Activated naive CD8-positive, alpha-beta T cell treated with anti-CD3 and anti-CD28 coated beads for 36 hours (primary cell): ENCODE measurements at regions not wholly inside any gene's neighbourhood (a gene's known extent, or its start where the extent isn't known, plus 50 kb on each side); places are given as distances from the start of the nearest gene placed in this dataset.

Source experiments
- DNase-seq: peaks from one replicate; pipeline ENCODE4 v3.0.0; 2021
- H3K27ac Mint-ChIP-seq: one replicate; pipeline ENCODE4 v1.8.0; 2022; ENCODE audit warnings: mild to moderate bottlenecking, moderate library complexity, mixed read lengths
- H3K27me3 Mint-ChIP-seq: one replicate; pipeline ENCODE4 v1.8.0; 2022; ENCODE audit warnings: mild to moderate bottlenecking, mixed read lengths
- H3K36me3 Mint-ChIP-seq: one replicate; pipeline ENCODE4 v1.8.0; 2021; ENCODE audit warnings: mild to moderate bottlenecking, mixed read lengths
- H3K4me1 Mint-ChIP-seq: one replicate; pipeline ENCODE4 v1.8.0; 2021; ENCODE audit warnings: mixed read lengths
- H3K4me3 Mint-ChIP-seq: one replicate; pipeline ENCODE4 v1.8.0; 2022; ENCODE audit warnings: mild to moderate bottlenecking, moderate library complexity, mixed read lengths
- H3K9me3 Mint-ChIP-seq: one replicate; pipeline ENCODE4 v1.8.0; 2022; ENCODE audit warnings: mixed read lengths

DNA sequence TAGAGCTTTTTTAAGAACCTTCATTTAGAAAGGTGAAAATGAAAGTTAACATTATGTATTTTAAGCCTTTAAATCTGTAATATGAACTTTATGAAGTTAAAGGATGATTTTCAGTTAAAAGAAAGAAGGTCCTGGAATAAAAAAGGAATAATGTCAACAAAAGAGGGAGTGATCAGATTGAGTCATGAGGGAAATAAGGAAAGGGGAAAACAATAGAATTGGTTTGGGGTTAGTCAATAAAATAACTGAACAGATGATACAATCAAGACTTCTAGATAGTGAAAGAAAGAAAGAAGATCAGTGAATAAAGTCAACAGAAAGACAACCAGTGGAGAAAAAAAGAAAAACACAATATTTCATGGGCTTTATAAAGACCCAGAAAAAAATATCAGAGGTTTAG, 291.6 kb upstream of the ARSJ start:
- no peaks in the 10 kb centered on the region for H3K27me3 Mint-ChIP-seq
- H3K27ac Mint-ChIP-seq, result no peak overlapping the region
- peaks cover 4% of the 10 kb centered on the region for H3K4me1 Mint-ChIP-seq
- H3K9me3 Mint-ChIP-seq, result no peaks in the 10 kb centered on the region
- DNase-seq, result no peak
- H3K36me3 Mint-ChIP-seq, result no peaks in the 10 kb centered on the region
- H3K4me3 Mint-ChIP-seq, result no peak overlapping the region

DNA sequence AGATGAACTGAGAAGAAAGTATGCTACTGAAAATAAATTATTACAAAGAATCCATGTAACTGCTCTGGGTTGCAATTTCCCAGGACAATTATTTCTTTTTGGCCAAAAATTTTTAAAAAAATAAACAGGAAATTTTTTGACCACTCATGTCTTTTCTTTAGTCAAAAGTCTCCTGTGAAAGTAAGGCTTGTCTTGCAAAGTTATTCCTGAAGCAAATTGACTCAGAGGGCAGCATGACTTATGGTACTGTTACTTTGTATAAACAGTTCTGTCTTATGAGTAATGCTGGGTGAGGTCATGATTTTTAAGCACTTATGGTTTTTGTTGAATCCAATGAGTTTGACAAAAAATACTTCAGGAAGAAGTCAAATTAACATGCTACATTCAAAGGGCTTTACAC, 292.8 kb upstream of the ARSJ start:
- no peak overlapping the region for H3K27ac Mint-ChIP-seq
- H3K4me3 Mint-ChIP-seq, result no peak overlapping the region
- DNase-seq, result no peak
- peaks cover 4% of the 10 kb centered on the region for H3K4me1 Mint-ChIP-seq
- no peaks in the 10 kb centered on the region for H3K36me3 Mint-ChIP-seq
- no peaks in the 10 kb centered on the region for H3K27me3 Mint-ChIP-seq
- H3K9me3 Mint-ChIP-seq, result no peaks in the 10 kb centered on the region

DNA sequence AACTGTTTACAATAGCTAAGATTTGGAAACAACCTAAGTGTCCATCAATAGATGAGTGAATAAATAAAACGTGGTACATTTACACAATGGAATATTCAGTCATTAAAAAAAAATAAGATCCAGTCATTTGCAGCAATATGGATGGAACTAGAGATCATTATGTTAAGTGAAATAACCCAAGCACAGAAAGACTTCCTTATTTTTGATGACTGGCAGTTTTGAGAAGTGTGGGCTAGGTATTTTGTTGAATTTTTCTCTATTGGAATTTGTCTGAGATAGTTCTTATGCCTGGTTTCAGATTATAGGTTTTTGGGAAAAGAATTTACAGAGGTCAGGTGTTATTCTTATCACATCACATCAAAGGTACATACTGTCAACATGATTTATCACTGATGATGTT, 293.8 kb upstream of the ARSJ start:
- no peaks in the 10 kb centered on the region for H3K9me3 Mint-ChIP-seq
- no peak overlapping the region for H3K27ac Mint-ChIP-seq
- H3K27me3 Mint-ChIP-seq, result no peaks in the 10 kb centered on the region
- H3K4me1 Mint-ChIP-seq, result peaks cover 4% of the 10 kb centered on the region
- no peak overlapping the region for H3K4me3 Mint-ChIP-seq
- no peak for DNase-seq
- H3K36me3 Mint-ChIP-seq, result no peaks in the 10 kb centered on the region

DNA sequence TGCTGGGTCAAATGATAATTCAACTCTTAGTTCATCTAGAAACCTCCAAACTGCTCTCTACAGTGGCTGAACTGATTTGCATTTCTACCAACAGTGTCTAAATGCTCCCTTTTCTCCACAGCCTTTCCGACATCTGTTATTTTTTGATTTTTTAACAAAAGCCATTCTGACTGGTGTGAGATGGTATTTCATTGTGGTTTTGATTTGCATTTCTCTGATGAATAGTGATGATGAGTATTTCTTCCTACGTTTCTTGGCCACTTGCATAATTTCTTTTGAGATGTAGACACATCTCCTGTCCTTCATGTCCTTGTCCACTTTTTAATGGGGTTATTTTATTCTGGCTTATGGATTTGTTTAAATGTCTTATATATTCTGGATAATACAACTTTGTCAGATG, 298.2 kb upstream of the ARSJ start:
- H3K36me3 Mint-ChIP-seq, result no peaks in the 10 kb centered on the region

DNA sequence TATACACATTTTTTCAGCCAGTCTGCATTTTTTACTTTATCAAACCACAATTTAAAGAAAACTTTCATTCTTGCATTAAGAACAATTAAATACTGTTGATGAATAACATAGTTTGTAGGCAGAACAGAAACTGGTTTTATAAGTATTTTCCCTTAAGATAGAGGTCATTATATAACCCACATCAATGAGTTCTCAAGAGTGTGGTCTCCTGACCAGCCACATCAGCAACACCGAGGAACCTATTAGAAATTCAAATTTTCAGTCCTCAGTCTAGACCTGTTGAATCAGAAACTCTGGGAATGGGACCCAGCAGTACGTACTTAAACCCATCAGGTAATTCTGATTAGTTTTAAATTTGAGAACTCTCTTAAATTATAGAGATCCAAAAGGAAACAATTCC, 299.6 kb upstream of the ARSJ start:
- Mint-ChIP-seq H3K9me3 (peaks cover 2% of the 10 kb centered on the region), H3K36me3 (no peaks in the 10 kb centered on the region), H3K27me3 (peaks cover 4% of the 10 kb centered on the region), H3K4me3 (no peak overlapping the region), H3K4me1 (no peaks in the 10 kb centered on the region), H3K27ac (no peak overlapping the region)
- DNase-seq, result no peak

More for the DNA sequence above, 298.2 kb upstream of the ARSJ start:
- Mint-ChIP-seq H3K27me3 (peaks cover 4% of the 10 kb centered on the region), H3K4me3 (no peak overlapping the region), H3K9me3 (peaks cover 2% of the 10 kb centered on the region), H3K27ac (no peak overlapping the region), H3K4me1 (no peaks in the 10 kb centered on the region)
- DNase-seq, result no peak

DNA sequence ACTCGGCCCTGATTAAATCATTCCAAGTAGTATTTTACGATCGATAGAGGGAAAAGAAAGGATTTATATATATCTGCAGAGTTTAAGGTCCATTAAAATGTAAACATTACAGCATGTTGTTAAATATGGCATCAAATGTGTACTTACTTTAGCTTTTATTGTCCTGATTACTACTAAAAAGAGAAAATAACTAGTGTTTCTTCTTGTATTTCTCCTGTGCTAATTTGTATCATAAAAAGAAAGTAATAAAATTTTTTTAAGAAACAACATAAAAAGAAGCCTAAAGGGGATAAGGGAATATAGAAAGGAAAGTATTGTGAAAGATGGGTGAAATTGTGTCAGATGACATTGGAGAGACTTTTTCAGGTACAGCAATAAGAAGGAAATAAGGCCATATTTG, 300.3 kb upstream of the ARSJ start:
- Mint-ChIP-seq H3K4me1 (no peaks in the 10 kb centered on the region), H3K27me3 (peaks cover 4% of the 10 kb centered on the region), H3K9me3 (peaks cover 2% of the 10 kb centered on the region), H3K36me3 (no peaks in the 10 kb centered on the region), H3K27ac (no peak overlapping the region), H3K4me3 (no peak overlapping the region)
- DNase-seq, result no peak

DNA sequence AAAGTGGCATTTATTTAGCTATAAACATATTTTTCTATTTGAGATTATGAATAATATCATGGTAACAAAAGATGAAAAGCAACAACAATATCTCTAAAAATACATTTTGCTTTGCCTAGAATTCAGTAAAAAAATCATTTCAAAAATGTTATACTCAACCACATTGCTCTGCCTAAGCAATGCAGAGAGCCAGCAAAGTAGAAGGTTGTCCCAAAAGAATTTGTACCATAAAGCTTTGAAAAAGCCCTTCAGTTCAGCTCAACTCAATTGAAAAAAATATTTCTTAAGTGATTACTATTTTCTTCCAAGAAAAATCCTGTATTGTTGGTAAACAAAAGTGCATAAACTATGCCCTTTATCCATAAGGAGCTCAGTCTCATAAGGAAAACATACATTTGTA, 301.2 kb upstream of the ARSJ start:
- Mint-ChIP-seq H3K27ac (no peak overlapping the region), H3K36me3 (no peaks in the 10 kb centered on the region), H3K9me3 (peaks cover 2% of the 10 kb centered on the region), H3K4me1 (no peaks in the 10 kb centered on the region), H3K27me3 (peaks cover 4% of the 10 kb centered on the region), H3K4me3 (no peak overlapping the region)
- DNase-seq, result no peak

DNA sequence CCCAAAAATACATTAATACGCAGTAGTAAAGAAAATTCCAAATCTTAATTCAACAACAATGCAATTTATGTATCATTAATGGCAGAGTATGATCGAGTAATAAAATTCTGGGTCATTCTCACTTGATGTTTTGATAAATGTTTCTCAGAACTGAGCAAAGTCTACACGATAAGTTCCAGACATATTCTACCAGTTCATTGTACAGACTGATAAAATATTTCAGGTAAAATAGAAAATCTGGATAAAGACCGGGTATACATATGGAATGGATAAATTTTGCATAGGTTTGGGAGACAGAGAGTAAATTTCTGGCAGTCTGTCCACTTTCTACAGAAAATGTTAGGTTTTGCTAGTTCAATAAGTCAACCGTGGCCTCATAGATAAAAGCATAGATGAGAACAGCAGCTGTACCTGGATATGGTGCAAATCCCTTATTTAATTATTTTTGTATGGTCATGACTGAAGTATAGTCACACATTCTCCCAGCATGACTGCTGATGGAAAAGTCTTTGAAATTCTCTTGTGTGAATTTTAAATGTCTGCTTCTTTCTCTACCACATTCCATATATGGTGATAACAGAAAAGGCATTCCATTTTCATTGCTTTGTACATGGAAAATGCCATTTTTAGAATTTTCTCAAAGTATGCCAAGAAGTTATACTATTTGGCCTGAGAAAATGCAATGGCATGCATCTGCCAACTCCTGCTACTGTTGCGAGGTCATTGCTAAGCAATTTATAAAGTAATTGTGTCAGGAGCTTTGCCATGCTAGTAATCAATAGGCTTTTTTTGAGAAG, 301.9 kb upstream of the ARSJ start:
- no peak overlapping the region for H3K27ac Mint-ChIP-seq
- no peaks in the 10 kb centered on the region for H3K36me3 Mint-ChIP-seq
- DNase-seq, result no peak
- H3K4me3 Mint-ChIP-seq, result no peak overlapping the region
- peaks cover 2% of the 10 kb centered on the region for H3K9me3 Mint-ChIP-seq
- no peaks in the 10 kb centered on the region for H3K4me1 Mint-ChIP-seq
- H3K27me3 Mint-ChIP-seq, result peaks cover 4% of the 10 kb centered on the region

DNA sequence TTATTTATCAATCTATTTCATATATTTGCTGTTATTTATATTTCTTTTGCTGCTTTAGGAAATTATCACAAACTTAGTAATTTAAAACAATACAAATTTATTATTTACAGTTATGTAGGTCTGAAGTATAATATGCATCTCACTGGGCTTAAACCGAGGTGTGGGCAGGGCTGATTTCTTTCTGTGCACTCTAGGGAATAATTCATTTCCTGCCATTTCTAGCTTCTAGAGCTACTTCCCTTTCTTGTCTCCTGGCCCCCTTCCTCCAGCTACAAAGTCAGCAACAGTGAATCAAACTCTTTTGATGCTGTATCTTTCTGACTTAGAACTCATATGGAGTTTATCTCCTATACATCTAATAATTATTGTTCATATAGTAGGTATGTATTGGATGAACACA, 303.5 kb upstream of the ARSJ start:
- H3K4me1 Mint-ChIP-seq, result no peaks in the 10 kb centered on the region
- no peak for DNase-seq
- peaks cover 4% of the 10 kb centered on the region for H3K27me3 Mint-ChIP-seq
- H3K27ac Mint-ChIP-seq, result no peak overlapping the region
- H3K4me3 Mint-ChIP-seq, result no peak overlapping the region
- H3K36me3 Mint-ChIP-seq, result no peaks in the 10 kb centered on the region
- peaks cover 2% of the 10 kb centered on the region for H3K9me3 Mint-ChIP-seq

DNA sequence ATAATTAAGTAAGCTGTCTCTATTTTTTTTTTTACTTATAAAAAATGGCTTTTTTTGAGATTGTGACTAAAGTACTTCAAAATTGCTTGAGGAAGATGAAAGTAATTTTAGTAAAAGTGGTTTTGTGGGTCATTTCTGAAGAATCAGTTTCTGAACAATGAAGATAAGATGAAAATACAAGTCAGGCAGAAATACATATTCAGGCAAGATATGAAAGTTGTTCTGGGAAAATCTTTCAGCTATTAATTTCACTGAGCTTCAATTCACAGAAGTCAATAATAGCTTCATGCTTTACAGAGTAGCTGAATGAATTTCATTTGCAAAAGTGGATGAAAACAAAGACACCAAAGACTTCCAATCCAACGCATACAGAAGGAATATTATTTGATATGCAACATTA, 305.2 kb upstream of the ARSJ start:
- Mint-ChIP-seq H3K27me3 (peaks cover 4% of the 10 kb centered on the region), H3K36me3 (no peaks in the 10 kb centered on the region), H3K27ac (no peak overlapping the region), H3K4me3 (no peak overlapping the region), H3K4me1 (no peaks in the 10 kb centered on the region), H3K9me3 (peaks cover 2% of the 10 kb centered on the region)
- no peak for DNase-seq

DNA sequence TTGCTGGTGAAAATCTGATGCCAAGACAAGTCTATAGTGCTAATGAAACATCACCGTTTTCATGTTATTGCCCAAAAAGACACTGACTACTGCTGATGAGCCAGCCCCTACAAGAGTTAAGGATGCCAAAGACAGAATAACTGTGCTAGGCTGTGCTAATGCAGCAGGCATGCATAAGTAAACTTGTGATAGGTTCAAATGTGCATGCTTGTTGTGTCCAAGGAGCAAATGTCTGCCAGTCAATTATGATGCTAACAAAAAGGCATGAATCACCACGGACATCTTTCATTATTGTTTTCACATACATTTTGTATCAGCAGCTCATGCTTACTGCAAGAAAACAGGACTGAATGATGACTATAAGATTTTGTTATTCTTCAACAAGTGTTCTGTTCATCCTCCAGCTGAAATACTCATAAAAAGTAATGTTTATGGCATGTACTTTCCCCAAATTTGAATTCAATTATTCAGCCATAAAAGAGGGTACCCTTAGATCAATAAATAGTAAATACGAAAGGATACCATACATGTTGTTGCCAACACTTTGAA, 306.9 kb upstream of the ARSJ start:
- Mint-ChIP-seq H3K9me3 (peaks cover 5% of the 10 kb centered on the region), H3K4me3 (no peak overlapping the region), H3K27me3 (no peaks in the 10 kb centered on the region), H3K27ac (no peak overlapping the region), H3K4me1 (no peaks in the 10 kb centered on the region), H3K36me3 (no peaks in the 10 kb centered on the region)
- DNase-seq, result no peak

DNA sequence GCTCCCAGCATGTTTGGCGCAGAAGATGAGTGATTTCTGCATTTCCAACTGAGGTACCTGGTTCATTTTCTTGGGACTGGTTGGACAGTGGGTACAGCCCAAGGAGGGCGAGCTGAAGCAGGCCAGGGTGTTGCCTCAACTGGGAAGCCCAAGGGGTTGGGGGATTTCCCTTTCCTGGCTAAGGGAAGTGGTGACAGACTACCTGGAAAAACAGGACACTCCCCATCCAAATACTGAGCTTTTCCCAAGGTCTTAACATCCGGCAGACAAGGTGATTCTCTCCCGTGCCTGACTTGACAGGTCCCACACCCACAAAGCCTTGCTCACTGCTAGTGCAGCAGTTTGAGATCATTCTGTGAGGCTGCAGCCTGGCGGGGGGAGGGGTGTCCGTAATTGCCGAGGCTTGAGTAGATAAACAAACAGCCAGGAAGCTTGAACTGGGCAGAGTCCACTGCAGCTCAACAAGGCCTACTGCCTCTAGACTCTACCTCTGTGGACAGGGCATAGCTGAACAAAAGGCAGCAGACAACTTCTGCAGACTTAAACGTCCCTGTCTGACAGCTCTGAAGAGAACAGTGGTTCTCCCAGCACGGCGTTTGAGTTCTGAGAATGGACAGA, 307.7 kb upstream of the ARSJ start:
- peaks cover 7% of the 10 kb centered on the region for H3K9me3 Mint-ChIP-seq
- H3K27me3 Mint-ChIP-seq, result no peaks in the 10 kb centered on the region
- H3K27ac Mint-ChIP-seq, result no peak overlapping the region
- no peak overlapping the region for H3K4me3 Mint-ChIP-seq
- H3K4me1 Mint-ChIP-seq, result no peaks in the 10 kb centered on the region
- no peaks in the 10 kb centered on the region for H3K36me3 Mint-ChIP-seq
- no peak for DNase-seq

DNA sequence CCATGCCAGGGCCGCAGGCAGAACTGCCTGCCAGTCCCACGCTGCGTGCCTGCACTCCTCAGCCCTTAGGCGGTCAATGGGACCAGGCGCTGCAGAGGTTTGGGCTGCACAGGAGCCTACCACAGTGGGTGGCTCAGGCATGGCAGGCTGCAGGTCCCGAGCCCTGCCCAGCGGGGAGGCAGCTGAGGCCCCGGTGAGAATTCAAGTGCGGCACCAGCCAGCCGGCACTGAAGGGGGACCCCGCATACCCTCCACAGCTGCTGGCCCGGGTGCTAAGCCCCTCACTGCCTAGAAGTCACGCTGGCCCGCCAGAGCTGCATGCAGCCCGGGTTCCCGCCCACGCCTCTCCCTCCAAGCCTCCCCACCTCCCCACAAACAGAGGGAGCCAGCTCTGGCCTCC, 302.5 kb upstream of the UGT8 start:
- Mint-ChIP-seq H3K27ac (no peak overlapping the region), H3K36me3 (no peaks in the 10 kb centered on the region), H3K9me3 (peaks cover 10% of the 10 kb centered on the region), H3K27me3 (no peaks in the 10 kb centered on the region), H3K4me3 (no peak overlapping the region), H3K4me1 (no peaks in the 10 kb centered on the region)
- DNase-seq, result no peak

DNA sequence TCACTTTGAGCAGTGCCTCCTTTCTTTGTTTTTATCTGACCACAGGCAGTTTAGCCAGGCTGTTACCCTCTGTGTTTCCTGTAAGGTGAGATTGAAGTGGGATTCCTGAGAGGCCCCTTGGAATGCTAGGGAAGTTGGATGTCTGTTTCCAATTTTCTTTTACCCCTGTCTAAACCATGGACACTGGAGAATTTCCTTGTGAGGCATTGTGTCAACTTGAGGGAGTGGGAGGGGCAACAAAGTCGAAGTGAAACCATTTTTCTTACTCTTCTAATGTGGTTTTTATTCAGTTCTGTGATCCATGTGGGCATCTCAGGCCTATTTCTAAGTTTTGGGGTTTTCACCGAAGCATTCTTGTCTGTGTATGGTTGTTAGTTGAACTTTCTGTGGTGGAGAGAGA, 296.1 kb upstream of the UGT8 start:
- H3K9me3 Mint-ChIP-seq, result no peaks in the 10 kb centered on the region
- no peak overlapping the region for H3K4me3 Mint-ChIP-seq
- no peaks in the 10 kb centered on the region for H3K36me3 Mint-ChIP-seq
- H3K27ac Mint-ChIP-seq, result no peak overlapping the region
- H3K27me3 Mint-ChIP-seq, result peaks cover 6% of the 10 kb centered on the region
- no peak for DNase-seq
- H3K4me1 Mint-ChIP-seq, result no peaks in the 10 kb centered on the region

DNA sequence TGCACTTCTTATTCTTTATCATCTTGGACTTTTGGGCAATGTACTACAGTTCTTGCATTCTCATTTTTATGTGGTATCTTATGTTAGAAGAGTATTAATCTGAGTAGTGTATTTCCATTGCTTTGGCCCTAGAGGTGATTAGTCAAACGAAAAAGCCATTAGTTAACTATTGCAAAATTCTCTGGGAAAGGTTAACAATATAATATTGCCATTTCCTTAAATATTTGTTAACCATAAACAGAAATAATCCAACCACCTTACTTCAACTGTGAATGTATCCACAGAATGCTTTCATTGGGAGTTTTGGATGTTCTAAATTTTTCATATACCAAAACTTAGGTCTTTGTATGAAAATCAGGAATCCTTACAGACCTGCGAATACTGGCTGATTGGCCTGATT, 294.6 kb upstream of the UGT8 start:
- Mint-ChIP-seq H3K36me3 (no peaks in the 10 kb centered on the region), H3K4me1 (no peaks in the 10 kb centered on the region), H3K9me3 (no peaks in the 10 kb centered on the region), H3K27ac (no peak overlapping the region), H3K4me3 (no peak overlapping the region), H3K27me3 (peaks cover 6% of the 10 kb centered on the region)
- DNase-seq, result no peak

DNA sequence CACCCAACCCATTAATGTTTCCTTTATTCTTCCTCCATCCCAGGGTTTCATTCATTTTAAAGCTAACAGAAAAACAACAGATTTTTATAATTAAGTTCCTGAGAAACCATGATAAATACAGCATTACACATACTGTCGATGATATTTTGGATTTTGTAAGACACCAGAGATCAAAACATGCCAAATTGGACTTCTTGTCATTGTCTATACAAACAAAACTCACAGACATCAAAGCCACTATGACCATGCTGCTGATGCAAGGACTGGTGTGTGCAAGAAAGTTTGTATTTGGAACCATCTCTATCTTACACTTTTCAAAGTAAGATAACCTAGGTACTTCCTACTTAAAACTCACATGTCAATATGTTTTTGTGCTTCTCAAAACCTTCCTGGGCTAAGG, 294.0 kb upstream of the UGT8 start:
- Mint-ChIP-seq H3K27ac (no peak overlapping the region), H3K4me1 (no peaks in the 10 kb centered on the region), H3K4me3 (no peak overlapping the region), H3K9me3 (no peaks in the 10 kb centered on the region), H3K36me3 (no peaks in the 10 kb centered on the region), H3K27me3 (peaks cover 6% of the 10 kb centered on the region)
- no peak for DNase-seq
